GM20431 (cell line): ENCODE measurements at regions not wholly inside any gene's neighbourhood (a gene's known extent, or its start where the extent isn't known, plus 50 kb on each side); places are given as distances from the start of the nearest gene placed in this dataset.

Experiments
- in situ Hi-C: fragments of 300-500 bp; cut with MseI, MboI; formaldehyde crosslinking; loops from one replicate; pipeline ENCODE4 v1.15.0; 2020; ENCODE audit warnings: low sequenced_read_pairs; ENCODE audit not compliant: unreplicated experiment

DNA sequence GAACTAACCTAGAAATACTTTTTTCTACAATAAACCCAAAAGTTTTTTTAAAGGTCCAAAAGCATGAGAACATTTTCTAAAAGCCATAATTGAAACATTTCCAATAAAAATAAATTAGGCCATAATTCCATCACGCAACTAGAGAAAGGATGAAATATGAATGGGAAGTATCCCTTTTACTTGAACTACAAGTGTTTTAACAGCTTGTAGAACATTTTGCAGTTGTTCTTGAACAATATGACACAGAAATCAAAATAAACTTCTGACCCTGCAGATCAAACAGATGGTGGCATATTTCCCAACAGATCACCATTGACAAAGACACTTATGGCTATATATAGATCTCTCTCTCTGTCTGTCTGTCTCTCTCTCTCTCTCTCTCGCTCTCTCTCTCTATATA is 624.4 kb downstream of the PSAT1 start:
- in situ Hi-C loops = no loop called here

DNA sequence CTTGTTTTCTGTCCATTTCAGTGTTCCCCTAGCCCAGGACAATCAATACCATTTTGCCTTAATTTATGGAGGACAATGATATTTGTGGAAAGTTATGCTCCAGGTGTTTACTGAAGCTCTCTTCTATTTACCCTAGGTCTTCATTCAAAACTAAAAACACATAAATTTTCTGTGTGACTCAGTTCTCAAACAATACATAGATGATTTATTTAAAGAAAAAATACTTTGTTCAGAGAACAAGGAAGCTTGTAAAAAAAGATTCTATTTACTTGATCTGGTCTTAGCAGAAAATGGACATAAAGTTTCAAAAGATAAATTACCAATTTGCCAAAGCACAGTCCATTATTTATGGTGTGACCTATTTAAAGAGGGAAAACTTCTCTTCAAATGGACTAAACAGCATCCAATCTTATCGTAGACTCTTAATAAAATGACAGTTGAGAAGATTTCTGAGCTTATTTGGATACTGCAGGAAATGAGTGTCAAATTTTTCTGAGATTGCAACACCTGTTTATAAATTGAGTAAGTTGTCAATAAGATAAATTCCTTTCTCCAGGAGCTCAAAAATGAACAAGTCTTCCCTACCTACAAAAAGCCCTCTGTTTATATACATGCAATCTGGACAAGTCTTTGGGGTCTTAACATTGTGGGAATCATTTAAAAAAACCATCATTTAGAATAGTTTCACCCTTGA is 627.2 kb downstream of the PSAT1 start:
- in situ Hi-C loops = no loop called here

DNA sequence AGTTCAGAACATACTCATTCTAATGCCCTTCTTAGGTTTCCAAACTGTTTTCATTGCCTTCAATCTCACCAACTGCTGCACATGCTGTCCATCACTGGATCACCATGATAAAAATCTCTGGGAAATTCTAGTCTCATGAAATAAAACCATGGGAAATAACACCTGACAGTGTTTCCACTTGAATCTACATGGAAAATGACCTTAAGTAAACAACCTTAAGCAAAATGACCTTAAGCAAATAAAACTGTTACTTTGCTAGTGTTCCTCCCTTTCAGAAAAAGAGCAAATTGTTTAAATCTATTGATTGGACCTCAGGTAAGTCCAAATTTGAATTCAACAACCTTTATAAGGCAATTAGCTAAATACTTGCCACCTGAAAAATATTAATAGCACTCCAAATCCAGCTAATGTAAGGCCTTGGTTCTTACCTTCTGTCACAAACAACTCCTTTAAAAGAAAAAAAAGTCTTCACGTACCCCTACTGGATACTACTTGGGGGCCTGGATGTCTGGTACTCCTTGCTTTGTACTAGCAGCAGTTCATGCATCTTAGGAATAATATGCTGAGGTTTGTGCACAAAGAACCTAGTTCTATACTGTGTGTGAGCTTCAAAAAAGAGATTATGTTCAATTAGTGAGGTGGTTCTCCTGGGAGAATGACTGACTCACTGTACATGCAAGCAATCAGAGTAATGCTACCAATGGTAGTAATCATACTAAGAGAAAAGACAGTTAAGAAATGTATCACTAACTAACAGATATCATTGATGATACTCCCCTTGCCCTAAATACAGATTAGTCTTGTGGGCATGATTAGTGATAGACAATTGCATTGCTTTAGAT is 630.4 kb downstream of the PSAT1 start:
- in situ Hi-C loops = no loop called here

DNA sequence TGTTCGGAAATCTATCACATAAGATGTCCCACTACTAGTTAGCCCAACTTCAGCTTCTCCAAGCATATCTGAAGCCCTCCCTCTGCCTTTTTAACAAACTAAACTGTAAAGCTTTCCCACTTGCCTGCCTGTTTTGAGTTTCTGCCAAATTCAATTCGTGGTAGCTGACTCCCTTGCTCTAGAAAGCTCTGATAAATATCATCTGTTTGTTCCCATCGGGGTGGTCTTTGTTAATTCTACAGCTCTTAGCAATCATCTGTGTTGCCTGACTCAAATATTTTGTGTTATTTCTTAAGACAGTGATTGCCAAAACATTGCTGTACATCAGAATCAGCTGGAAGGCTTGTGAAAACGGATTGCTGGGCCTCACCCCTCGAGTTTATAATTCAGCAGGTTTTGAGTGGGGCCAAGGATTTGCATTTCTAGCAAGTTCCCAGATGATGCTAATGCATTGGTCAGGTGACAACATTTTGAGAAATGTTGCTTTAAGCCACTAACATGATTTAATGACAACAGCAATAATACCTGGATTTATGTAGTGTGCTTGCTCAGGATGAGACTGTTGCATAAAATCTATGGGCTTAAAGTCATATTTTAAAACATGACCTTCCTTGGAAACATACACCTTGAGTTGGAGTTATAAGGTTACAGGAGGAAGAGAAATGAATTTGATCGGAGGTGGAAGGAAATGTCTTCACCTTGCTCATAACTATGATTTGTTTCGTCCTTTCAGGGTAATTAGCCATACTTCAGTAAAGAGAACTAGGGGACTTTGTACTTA is 631.9 kb downstream of the PSAT1 start:
- in situ Hi-C loops = no loop called here

DNA sequence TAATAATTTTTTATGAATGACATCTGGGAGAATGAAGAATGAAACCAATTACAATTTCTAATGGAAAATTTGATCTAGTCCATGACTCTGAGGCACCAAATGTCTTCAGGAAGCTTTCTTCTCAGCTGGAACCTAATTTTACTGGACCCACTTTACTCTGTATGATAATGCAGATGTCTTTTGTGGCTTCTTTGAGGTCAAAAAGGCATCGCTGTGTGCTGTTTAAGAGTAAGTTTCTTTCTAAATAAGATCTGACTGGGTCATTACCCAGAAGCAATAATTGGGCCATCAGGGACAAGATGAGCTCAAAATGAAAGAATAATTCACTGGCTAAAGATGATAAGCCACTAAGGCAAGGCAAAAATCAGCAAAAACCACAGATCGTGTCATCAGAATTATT is 633.4 kb downstream of the PSAT1 start:
- in situ Hi-C loops = no loop called here

DNA sequence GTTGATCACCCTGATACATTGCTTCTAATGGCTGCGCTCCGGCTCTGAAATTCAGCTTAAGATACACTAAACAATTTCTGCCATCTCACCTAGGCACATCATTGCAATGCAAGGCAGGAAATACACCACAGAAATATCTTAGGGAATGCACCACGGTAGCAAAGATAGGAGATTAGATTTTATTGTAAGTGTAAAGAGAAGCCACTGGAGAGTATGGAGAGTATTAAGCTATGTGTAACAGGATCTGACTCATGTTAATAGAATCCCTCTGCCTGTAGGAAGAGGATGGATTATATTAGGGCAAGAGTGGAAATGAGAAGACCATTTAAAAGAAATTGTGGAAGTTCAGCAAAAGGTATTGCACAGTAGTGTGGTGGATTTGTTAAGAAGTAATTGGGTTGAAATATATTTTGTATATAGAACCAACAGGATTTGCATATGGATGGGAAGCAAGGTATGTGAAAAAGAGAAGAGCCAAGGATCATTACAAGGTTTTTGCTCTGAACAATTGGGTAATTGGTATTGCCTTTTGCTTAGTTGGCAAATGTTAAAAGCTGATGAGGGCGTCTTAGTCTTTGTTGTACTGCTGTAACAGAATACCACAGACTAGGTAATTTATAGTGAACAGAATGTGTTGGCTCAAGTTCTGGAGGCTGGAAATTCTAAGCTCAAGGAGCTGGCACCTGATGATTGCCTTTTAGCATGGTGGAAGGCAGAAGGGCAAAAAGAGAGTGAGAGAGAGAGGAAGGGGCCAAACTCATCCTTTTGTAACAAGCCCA is 636.1 kb downstream of the PSAT1 start:
- in situ Hi-C loops = no loop called here

DNA sequence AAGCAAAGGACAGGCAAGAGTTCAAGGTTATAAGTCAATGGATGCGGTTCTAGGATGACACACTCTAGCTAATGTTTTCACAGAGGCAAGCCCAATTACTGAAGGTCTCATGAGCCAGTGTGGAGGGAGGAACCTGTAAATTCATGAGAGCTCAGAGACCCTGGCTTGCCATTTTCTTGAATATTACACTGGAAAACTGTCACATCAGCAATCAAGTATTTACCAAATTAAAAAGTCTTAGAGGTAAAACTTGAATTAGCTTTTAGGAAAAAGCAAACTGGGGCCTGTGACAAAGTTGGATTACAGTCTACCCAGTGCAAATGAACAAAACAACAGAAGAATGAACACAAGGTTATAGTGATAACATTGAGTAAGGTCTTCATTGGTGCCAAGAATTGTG is 636.9 kb upstream of the TLE4 start:
- in situ Hi-C loops = no loop called here

DNA sequence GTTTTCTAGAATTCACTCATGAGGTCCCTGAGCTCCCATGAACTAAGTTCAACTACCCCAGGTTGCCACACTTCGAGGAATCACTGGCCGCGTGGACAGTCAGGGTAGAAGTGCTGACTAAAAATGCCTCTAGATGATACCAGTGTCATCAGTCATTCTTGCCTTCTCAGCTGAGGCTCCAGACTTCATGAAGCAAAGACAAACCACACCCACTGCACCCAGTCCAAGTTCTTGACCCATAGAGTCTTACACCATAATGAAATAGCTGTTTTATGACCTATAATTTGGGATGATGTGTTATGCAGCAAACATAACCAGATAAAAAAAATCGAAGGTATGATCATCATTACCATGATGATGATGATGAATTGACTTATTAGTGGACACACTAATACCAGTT is 632.9 kb upstream of the TLE4 start:
- in situ Hi-C loops = no loop called here

DNA sequence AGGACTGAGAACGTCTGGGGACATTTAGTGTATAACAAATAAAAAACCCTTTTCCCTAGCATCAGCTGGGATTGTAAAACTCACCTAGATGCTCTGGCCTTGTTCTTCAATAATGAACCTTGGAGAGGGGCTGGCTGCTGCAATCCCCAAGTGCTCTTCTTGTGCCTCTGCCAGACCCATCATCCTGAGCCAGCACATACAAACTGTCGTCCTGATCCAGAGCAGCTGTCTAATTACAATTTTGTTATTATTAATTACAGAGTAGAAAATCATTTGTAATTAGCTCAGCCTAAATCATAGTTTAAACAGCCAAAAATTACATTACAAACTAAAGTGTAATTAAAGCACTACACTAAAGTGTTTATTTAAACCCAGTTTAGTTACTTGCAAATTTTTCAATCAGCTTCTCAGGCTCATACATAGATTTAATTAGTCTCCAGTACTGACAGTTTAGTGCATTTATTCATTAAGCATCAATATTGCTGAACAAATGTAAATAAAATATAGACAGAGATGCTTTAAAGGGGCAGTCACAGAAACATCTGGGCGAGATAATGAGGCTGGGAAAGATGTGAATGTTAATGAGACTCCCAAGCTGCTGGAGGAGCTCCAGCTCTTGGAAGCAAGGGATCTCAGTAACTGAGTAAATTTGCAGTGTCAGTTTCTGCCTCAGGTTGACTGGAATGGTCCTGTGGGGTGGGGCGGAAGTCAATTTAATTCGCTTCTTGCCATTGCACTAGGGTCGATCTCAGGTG is 632.3 kb upstream of the TLE4 start:
- in situ Hi-C loops = no loop called here

DNA sequence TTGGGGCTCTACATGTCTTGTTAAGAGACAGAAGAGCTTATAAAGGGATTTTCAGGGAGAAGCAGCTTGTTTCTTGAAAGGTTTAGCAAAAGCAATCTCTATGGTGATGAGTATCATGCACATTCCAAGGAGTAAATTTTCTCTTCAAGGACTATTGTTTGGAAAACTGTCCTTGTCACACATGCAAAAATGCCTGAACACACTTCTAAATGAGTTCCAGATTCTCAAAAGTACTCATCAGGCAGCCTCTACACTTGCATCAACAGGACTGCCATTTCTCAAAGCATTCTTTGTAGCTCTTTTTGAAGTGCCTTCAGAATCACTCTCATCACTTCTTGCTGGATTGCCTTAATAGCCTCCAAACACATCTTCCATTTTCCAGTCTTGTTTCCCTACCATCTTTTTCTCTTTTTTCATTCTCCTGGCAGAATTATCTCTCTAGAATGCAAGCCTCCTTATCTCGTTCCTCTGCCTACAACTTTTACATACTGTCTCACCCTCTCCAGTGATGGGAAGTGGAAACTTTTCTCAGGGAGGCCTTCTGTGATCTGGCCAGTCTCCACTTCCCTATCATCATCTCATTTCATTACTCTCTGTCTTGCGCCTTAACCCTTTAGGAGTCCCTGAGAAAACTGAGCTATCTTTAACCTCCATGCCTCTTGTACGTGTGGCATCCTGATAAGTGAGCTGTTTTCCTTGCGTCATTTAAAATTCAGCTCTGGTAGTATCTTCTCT is 631.5 kb upstream of the TLE4 start:
- in situ Hi-C loops = no loop called here

DNA sequence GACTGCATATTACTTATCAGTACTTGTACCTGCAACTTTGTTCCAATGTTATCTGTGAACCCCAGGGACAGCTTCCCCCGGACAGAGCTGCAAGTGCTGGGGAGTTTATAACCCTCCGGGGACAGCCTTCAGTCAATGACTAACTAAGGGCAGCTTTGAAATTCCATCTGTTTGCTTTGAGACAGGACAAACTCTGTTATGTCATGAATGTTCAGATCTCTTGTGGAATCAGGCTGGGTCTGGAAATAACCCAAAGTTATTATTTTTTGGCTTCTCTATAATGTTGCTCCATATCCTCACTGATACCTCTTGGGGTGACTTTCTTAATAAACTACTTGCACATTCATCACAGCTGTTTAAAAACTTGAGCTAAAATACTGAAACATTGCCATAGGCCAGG is 617.5 kb upstream of the TLE4 start:
- in situ Hi-C loops = no loop called here

DNA sequence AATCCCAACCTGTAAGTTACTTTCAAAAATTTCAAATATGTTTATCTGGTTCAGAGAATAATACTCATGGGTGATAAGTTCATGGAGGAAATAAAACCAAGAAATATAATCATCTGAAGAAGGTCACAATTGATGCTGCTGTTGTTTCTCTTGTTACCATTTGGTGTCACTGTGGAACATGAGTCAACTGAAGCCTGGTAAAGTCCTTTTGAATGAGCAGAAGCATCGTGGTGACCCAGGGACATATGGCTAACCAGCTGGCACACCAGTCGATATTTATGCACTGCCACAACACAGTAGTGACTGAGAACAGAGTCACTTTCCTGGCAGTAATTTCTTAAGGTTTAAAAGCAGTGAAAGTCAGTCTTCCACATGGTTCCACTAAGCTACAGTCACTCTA is 612.9 kb upstream of the TLE4 start:
- in situ Hi-C loops = no loop called here

DNA sequence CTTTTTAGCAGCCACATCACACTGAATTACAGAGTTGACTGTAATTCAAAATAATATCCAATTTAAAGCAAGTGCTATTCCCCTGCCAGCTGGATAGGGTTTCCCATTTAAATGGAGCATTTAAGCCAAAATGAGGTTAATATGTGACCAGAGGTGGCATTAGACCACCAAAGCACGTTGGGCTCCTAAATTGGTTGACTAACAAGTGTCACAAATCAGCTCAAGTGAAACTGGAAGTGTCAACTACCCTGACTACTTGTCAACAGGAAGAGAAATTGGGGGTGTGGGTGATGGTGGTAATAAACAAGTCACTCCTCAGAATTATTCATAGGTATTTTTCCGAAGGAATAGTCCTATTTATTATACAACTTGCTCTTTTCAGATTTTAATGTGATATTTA is 609.6 kb upstream of the TLE4 start:
- in situ Hi-C loops = no loop called here

DNA sequence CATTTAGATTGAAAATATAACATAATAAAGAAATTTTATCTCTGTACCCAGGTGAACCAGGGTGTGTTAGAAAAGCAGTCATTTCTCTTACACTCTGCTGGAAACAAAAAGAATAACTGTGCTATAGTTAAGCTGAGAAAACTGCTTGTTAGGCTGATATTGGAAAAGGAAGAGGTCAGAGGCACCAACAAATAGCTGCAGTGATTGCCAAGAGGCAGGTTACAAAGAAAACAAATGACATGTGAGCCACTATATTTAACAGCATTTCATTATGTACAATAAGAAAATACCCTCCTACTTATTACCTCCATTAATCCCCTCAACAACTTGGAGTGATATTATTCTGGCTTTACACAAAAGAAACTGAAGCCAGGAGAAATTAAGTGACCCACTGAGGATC is 607.9 kb upstream of the TLE4 start:
- in situ Hi-C loops = no loop called here

DNA sequence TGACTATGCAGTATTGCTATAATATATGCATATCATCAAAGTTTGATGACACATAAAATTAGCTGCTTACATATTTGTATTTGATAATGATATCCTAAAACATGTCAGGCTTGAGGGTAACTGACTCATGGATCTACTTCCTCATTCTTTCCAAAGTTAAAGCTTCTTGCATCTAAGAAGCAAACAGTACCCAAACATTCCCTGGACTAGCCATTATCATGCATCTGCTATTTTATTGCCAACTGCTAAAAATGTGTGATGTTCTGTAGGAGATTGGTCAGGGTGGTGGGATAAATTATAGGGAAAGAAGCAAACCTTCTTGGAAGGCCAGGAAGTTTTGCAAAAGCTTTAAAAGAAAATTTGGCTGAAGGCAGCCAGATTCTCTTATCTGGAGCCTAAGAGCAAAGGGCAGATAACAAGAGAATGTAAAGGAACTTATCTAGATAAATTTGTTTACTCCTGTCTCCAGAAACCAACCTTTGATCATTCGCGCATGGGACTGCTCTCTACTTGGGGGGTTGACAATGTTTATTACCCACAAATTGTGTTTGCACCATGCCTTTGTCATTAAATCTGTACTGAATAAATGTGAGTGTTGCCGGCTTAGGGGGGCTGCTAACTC is 604.1 kb upstream of the TLE4 start:
- in situ Hi-C loops = no loop called here

DNA sequence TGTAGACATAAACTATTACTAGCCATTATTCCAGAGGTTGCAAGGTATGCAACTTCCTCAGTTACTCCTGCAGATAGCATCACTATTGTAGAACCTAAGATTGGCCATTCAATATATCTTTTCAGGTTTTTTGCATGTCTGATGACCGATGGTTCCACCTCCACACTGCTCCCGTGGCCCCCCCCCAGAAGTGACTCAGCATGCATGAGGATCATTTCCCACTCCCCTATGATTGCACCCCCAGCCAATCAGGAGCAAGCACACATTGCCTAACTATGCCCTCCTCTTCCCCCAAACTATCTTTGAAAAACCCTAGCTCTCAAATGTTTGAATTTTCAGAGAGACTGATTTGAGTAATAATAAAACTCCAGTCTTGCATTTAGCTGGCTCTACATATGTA is 601.4 kb upstream of the TLE4 start:
- in situ Hi-C loops = no loop called here

DNA sequence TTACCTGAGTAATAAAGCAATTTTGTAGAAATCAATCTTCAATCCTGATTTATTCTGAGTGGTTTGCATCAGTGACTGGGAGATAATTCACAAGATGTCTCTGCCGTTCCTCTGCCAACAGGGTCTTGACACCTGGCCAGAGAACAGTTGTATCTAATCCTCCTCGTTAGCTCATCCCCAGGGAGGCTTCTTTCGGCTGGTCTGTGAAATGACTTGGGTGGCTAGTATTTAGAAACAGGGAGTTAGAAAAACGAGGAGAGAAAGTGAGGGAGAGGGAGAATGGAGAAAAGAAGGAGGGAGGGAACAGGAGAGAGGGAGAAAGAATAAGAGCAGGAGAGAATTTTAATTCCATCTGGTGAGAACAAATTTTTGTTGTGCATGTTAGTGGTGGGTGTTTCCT is 600.2 kb upstream of the TLE4 start:
- in situ Hi-C loops = no loop called here

DNA sequence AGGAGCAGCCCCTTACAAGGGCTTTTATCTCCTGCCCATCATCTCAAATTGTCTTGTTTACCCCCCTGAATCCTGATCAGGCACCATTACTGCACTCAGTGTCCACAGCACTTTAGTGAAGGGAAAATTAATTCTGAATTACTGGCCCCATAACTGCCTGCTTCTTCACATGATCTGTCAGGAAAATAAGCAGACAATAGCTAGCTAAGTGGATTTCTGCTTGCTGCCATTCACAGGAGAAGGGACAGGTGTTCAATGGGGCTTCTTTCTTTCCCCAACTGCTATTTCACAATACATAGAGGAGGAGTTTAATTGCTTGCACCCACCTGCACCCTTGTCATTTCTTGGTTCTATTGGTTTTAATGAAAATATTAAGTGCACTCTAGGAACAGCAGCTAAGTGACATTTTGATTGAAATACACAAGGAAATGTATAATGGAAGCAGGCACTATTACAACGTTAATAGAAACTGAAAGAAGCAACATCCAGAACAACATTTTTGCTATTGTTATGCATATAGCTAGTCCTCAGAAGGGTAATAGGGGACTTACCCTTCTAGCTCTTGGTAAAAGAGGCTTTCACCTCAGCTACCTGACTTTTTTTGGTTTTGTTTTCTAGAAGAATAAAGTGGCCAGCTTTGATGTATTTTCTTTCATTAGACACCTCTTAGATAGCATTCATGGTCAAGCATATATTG is 599.3 kb upstream of the TLE4 start:
- in situ Hi-C loops = no loop called here
